ENCODE measurements at regions not wholly inside any gene's neighbourhood (a gene's known extent, or its start where the extent isn't known, plus 50 kb on each side); places are given as distances from the start of the nearest gene placed in this dataset.

DNA sequence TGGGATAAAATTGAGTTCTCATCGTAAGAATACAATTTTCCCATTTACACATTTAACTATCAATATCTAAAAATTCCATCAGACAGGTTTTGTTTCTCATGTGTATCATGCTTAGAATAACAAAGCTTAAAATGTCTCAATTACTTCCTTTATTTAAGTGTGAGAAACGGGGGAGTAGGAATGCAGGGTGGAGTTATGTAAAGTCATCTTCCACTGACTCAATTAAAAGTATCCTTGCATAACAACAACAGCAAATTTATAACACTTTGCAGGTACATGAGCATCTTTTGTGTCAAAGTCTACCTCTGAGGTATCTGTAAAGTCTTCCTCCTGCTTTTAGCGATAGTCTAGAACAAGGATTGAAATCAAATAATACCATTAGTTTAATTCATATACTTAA, 327.1 kb downstream of the EPHA4 start:
- TF ChIP-seq CREM (CRISPR knock-in tag; IDR thresholded peaks at IDR 0.05) (no peak), NFE2L1 (CRISPR knock-in tag; IDR thresholded peaks at IDR 0.05) (no peak)
- TF ChIP-seq, protein P1, sequence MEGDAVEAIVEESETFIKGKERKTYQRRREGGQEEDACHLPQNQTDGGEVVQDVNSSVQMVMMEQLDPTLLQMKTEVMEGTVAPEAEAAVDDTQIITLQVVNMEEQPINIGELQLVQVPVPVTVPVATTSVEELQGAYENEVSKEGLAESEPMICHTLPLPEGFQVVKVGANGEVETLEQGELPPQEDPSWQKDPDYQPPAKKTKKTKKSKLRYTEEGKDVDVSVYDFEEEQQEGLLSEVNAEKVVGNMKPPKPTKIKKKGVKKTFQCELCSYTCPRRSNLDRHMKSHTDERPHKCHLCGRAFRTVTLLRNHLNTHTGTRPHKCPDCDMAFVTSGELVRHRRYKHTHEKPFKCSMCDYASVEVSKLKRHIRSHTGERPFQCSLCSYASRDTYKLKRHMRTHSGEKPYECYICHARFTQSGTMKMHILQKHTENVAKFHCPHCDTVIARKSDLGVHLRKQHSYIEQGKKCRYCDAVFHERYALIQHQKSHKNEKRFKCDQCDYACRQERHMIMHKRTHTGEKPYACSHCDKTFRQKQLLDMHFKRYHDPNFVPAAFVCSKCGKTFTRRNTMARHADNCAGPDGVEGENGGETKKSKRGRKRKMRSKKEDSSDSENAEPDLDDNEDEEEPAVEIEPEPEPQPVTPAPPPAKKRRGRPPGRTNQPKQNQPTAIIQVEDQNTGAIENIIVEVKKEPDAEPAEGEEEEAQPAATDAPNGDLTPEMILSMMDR (IDR thresholded peaks at IDR 0.05) = no peak

Data from WTC11 (cell line).